Vagina (tissue), 2 donors: ENCODE measurements at regions not wholly inside any gene's neighbourhood (a gene's known extent, or its start where the extent isn't known, plus 50 kb on each side); places are given as distances from the start of the nearest gene placed in this dataset.

ENCODE experiments used
- CTCF ChIP-seq, 3 experiments: fragments of 450-650 bp in 2 of 3; fragments of 200-600 bp in 1 of 3; sonication (generic) in 1 of 3; IDR thresholded peaks; one replicate each; pipeline ENCODE4 v1.5.1; 2017 to 2019; ENCODE audit warnings: antibody characterized with exemption in 3 of 3, mild to moderate bottlenecking in 2 of 3, moderate library complexity in 2 of 3
- POLR2A ChIP-seq, 2 donors: fragments of 450-650 bp; IDR thresholded peaks; one replicate each; pipeline ENCODE4 v1.6.1; 2017; ENCODE audit warnings: antibody characterized with exemption in 2 of 2, mild to moderate bottlenecking in 2 of 2, moderate library complexity in 2 of 2

- TF ChIP-seq POLR2A (IDR thresholded peaks at IDR 0.05) (no peak), CTCF (IDR thresholded peaks at IDR 0.05) (no peak)
These were observed 690.9 kb downstream of the BRD1 start for GRCh38 chr22:49136816-49137180.
